Brain pericyte (primary cell): ENCODE measurements at regions not wholly inside any gene's neighbourhood (a gene's known extent, or its start where the extent isn't known, plus 50 kb on each side); places are given as distances from the start of the nearest gene placed in this dataset.

Experiments used
- DNase-seq: peaks from one replicate; pipeline ENCODE4 v3.0.0-alpha.2; 2012; ENCODE audit warnings: low read depth, low spot score

- DNase-seq, result no peak
Observed at GRCh38 chr7:106775975-106776607, 89.0 kb upstream of the PIK3CG start.

- DNase-seq, result no peak
Observed at GRCh38 chr7:106776618-106777347, 88.3 kb upstream of the PIK3CG start.

- DNase-seq, result no peak
Observed at GRCh38 chr7:106777674-106778299, 87.3 kb upstream of the PIK3CG start.

GRCh38 chr7:106778656-106779250 is 86.3 kb upstream of the PIK3CG start:
- peak; percentile 21 for DNase-seq

- no peak for DNase-seq
Observed at GRCh38 chr7:106779877-106780276, 85.2 kb upstream of the PIK3CG start.

GRCh38 chr7:106781007-106781406 is 84.1 kb upstream of the PIK3CG start:
- no peak for DNase-seq

- no peak for DNase-seq
Observed at GRCh38 chr7:106781828-106782544, 83.1 kb upstream of the PIK3CG start.

GRCh38 chr7:106783286-106783685 is 81.8 kb upstream of the PIK3CG start:
- no peak for DNase-seq

GRCh38 chr7:106788637-106789036 is 76.4 kb upstream of the PIK3CG start:
- no peak for DNase-seq

GRCh38 chr7:106791526-106791925 is 73.6 kb upstream of the PIK3CG start:
- no peak for DNase-seq

GRCh38 chr7:106792233-106792926 is 72.7 kb upstream of the PIK3CG start:
- no peak for DNase-seq

GRCh38 chr7:106793015-106793975 is 71.8 kb upstream of the PIK3CG start:
- no peak for DNase-seq

GRCh38 chr7:106794276-106795083 is 70.6 kb upstream of the PIK3CG start:
- DNase-seq, result no peak

- DNase-seq, result no peak
Observed at GRCh38 chr7:106795084-106795876, 69.8 kb upstream of the PIK3CG start.

- DNase-seq, result no peak
Observed at GRCh38 chr7:106795877-106796231, 69.2 kb upstream of the PIK3CG start.

GRCh38 chr7:106797937-106798336 is 67.1 kb upstream of the PIK3CG start:
- DNase-seq, result no peak

GRCh38 chr7:106802589-106802988 is 62.5 kb upstream of the PIK3CG start:
- no peak for DNase-seq

- no peak for DNase-seq
Observed at GRCh38 chr7:106806556-106806955, 58.5 kb upstream of the PIK3CG start.

GRCh38 chr7:106807474-106807873 is 57.6 kb upstream of the PIK3CG start:
- no peak for DNase-seq
